HUES48 (cell line): ENCODE measurements at regions not wholly inside any gene's neighbourhood (a gene's known extent, or its start where the extent isn't known, plus 50 kb on each side); places are given as distances from the start of the nearest gene placed in this dataset.

Experiments
- H3K27ac ChIP-seq: one replicate; pipeline ENCODE4 v1.7.0; 2013; ENCODE audit warnings: low read depth, low read length, inconsistent platforms
- H3K27me3 ChIP-seq: 2 replicates; pipeline ENCODE4 v1.6.1; 2013; ENCODE audit warnings: mild to moderate bottlenecking, low read length; ENCODE audit not compliant: control insufficient read depth, insufficient read depth
- H3K36me3 ChIP-seq: 2 replicates; pipeline ENCODE4 v1.6.1; 2013; ENCODE audit warnings: low read length; ENCODE audit not compliant: control insufficient read depth, insufficient read depth
- H3K4me1 ChIP-seq: 2 replicates; pipeline ENCODE4 v1.6.1; 2013; ENCODE audit warnings: mild to moderate bottlenecking, low read length; ENCODE audit not compliant: control insufficient read depth, insufficient read depth
- H3K4me3 ChIP-seq: 2 replicates; pipeline ENCODE4 v1.5.1; 2013; ENCODE audit warnings: mild to moderate bottlenecking, low read depth, low read length
- H3K9ac ChIP-seq: 2 replicates; pipeline ENCODE4 v1.6.1; 2013; ENCODE audit warnings: mild to moderate bottlenecking, low read depth, low read length, moderate library complexity
- H3K9me3 ChIP-seq: 2 replicates; pipeline ENCODE4 v1.6.1; 2013; ENCODE audit warnings: low read length; ENCODE audit not compliant: control insufficient read depth, insufficient read depth

GRCh38 chrX:45765281-45765680, 564.6 kb upstream of the DIPK2B start:
- Histone ChIP-seq H3K27ac (no peak overlapping the region), H3K4me1 (peaks cover 30% of the 10 kb centered on the region), H3K27me3 (no peaks in the 10 kb centered on the region), H3K9me3 (no peaks in the 10 kb centered on the region), H3K9ac (no peak overlapping the region), H3K36me3 (peaks cover 69% of the 10 kb centered on the region), H3K4me3 (no peak overlapping the region)

- no peak overlapping the region for H3K9ac ChIP-seq
- H3K27ac ChIP-seq = no peak overlapping the region
- no peaks in the 10 kb centered on the region for H3K9me3 ChIP-seq
- no peaks in the 10 kb centered on the region for H3K27me3 ChIP-seq
- peaks cover 21% of the 10 kb centered on the region for H3K4me1 ChIP-seq
- H3K36me3 ChIP-seq = peaks cover 65% of the 10 kb centered on the region
- H3K4me3 ChIP-seq = no peak overlapping the region
Measured at GRCh38 chrX:45762699-45763647, 562.3 kb upstream of the DIPK2B start.

- Histone ChIP-seq H3K27me3 (no peaks in the 10 kb centered on the region), H3K9ac (no peak overlapping the region), H3K4me1 (peaks cover 17% of the 10 kb centered on the region), H3K9me3 (no peaks in the 10 kb centered on the region), H3K36me3 (peaks cover 66% of the 10 kb centered on the region), H3K4me3 (no peak overlapping the region), H3K27ac (no peak overlapping the region)
Measured at GRCh38 chrX:45761920-45762319, 561.2 kb upstream of the DIPK2B start.

GRCh38 chrX:45760187-45760742, 559.6 kb upstream of the DIPK2B start:
- no peak overlapping the region for H3K27ac ChIP-seq
- H3K27me3 ChIP-seq = no peaks in the 10 kb centered on the region
- H3K4me3 ChIP-seq = no peak overlapping the region
- no peak overlapping the region for H3K9ac ChIP-seq
- H3K9me3 ChIP-seq = no peaks in the 10 kb centered on the region
- H3K36me3 ChIP-seq = peaks cover 66% of the 10 kb centered on the region
- peaks cover 16% of the 10 kb centered on the region for H3K4me1 ChIP-seq

GRCh38 chrX:45758738-45759397, 558.2 kb upstream of the DIPK2B start:
- Histone ChIP-seq H3K9ac (no peak overlapping the region), H3K27ac (no peak overlapping the region), H3K9me3 (no peaks in the 10 kb centered on the region), H3K36me3 (peaks cover 70% of the 10 kb centered on the region), H3K27me3 (no peaks in the 10 kb centered on the region), H3K4me1 (peaks cover 16% of the 10 kb centered on the region), H3K4me3 (no peak overlapping the region)

DNA sequence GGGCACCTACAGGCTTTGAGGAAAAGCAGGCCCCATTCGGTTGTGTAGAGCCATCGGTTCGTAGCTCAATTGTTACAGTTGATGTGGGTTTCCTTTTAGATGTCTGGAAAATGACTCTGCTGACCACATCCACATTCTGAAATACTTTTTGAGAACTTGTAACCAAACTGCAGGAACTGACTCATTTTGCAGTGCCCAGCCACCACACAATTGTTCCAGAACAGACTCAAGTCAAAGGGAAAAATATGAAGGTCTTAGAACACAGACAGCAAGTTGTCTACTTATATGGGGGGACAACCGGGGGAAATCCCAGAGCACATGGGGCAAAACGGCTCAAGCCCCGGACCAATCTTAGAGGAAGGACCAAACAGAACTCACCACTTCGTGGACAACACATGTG, 557.6 kb upstream of the DIPK2B start:
- Histone ChIP-seq H3K4me3 (no peak overlapping the region), H3K9me3 (no peaks in the 10 kb centered on the region), H3K36me3 (peaks cover 74% of the 10 kb centered on the region), H3K4me1 (peaks cover 21% of the 10 kb centered on the region), H3K9ac (no peak overlapping the region), H3K27me3 (no peaks in the 10 kb centered on the region), H3K27ac (no peak overlapping the region)

GRCh38 chrX:45757272-45757671, 556.6 kb upstream of the DIPK2B start:
- Histone ChIP-seq H3K4me1 (peaks cover 22% of the 10 kb centered on the region), H3K4me3 (no peak overlapping the region), H3K27me3 (no peaks in the 10 kb centered on the region), H3K9me3 (no peaks in the 10 kb centered on the region), H3K27ac (no peak overlapping the region), H3K36me3 (peaks cover 75% of the 10 kb centered on the region), H3K9ac (no peak overlapping the region)

- Histone ChIP-seq H3K9ac (no peak overlapping the region), H3K9me3 (no peaks in the 10 kb centered on the region), H3K36me3 (peaks cover 75% of the 10 kb centered on the region), H3K4me1 (peaks cover 19% of the 10 kb centered on the region), H3K27ac (no peak overlapping the region), H3K4me3 (no peak overlapping the region), H3K27me3 (no peaks in the 10 kb centered on the region)
Measured at GRCh38 chrX:45756557-45756956, 555.9 kb upstream of the DIPK2B start.

DNA sequence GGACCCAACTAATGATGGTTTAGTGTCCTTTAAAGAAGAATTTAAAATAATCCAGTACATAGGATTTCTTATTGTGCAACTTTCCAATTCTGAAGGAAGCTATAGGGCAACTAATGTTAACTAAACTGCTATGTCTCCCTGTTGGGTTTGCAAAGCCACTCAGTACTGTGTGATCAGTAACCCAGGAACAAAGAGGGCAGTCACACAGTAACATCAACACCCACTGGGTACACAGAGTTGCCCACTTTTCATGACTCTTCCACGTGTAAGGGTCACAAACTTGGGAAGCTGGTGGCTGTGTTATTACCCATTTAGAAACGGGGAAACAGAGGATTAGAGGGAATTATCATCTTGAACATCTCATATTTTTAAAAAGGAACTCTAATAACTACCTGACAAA, 555.0 kb upstream of the DIPK2B start:
- Histone ChIP-seq H3K27ac (no peak overlapping the region), H3K36me3 (peaks cover 75% of the 10 kb centered on the region), H3K9me3 (no peaks in the 10 kb centered on the region), H3K9ac (no peak overlapping the region), H3K4me1 (peaks cover 25% of the 10 kb centered on the region), H3K27me3 (no peaks in the 10 kb centered on the region), H3K4me3 (no peak overlapping the region)

DNA sequence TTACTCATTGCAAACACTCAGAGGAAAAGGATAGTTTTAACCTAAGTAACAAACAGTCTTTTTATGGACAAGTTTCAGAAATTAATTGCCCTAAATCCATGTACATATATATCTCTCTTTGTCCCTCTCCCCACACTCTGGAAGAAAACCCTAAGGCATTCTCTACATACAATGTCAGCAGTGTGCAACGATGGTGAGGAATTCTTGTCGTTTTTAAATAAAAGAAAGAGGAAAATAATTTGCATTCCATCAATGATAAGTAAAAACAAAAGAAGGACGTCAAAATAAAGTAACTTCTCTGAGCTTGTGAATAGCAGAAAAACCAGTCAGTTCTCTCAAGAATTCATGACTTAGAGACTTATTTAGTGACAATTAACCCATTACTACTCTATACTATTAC, 550.5 kb upstream of the DIPK2B start:
- Histone ChIP-seq H3K36me3 (peaks cover 80% of the 10 kb centered on the region), H3K27ac (no peak overlapping the region), H3K4me3 (no peak overlapping the region)

GRCh38 chrX:45750639-45751038, 550.0 kb upstream of the DIPK2B start:
- H3K36me3 ChIP-seq = peaks cover 81% of the 10 kb centered on the region
- no peak overlapping the region for H3K4me3 ChIP-seq
- H3K9ac ChIP-seq = no peak overlapping the region
- H3K9me3 ChIP-seq = no peaks in the 10 kb centered on the region
- peaks cover 16% of the 10 kb centered on the region for H3K4me1 ChIP-seq
- no peak overlapping the region for H3K27ac ChIP-seq
- H3K27me3 ChIP-seq = no peaks in the 10 kb centered on the region

More for the DNA sequence above, 550.5 kb upstream of the DIPK2B start:
- Histone ChIP-seq H3K9ac (no peak overlapping the region), H3K27me3 (no peaks in the 10 kb centered on the region), H3K4me1 (peaks cover 16% of the 10 kb centered on the region), H3K9me3 (no peaks in the 10 kb centered on the region)
